NT2/D1 (cell line): ENCODE measurements at regions not wholly inside any gene's neighbourhood (a gene's known extent, or its start where the extent isn't known, plus 50 kb on each side); places are given as distances from the start of the nearest gene placed in this dataset.
"Not testable (repeated sequence)": the region's sequence is repeated elsewhere in the genome, so short reads cannot be mapped to it uniquely, and the experiment has no call there.

Source experiments
- DNase-seq: peaks from one replicate; pipeline ENCODE4 v3.0.0-alpha.2; 2011; ENCODE audit warnings: low read depth, low spot score
- H3K27me3 ChIP-seq: 2 replicates; pipeline ENCODE4 v1.6.0; 2011; ENCODE audit warnings: mild to moderate bottlenecking; ENCODE audit not compliant: insufficient read length, insufficient read depth
- H3K36me3 ChIP-seq: 2 replicates; pipeline ENCODE4 v1.6.1; 2011; ENCODE audit warnings: mild to moderate bottlenecking, low read length, mixed read lengths; ENCODE audit not compliant: insufficient read depth, insufficient read length
- H3K4me1 ChIP-seq: 2 replicates; pipeline ENCODE4 v1.5.1; 2011; ENCODE audit not compliant: insufficient read depth, insufficient read length
- H3K4me3 ChIP-seq: 2 replicates; pipeline ENCODE4 v1.5.1; 2011; ENCODE audit warnings: low read depth; ENCODE audit not compliant: insufficient read length
- H3K9ac ChIP-seq: 2 replicates; pipeline ENCODE4 v1.6.0; 2011; ENCODE audit warnings: low read depth; ENCODE audit not compliant: insufficient read length
- H3K9me3 ChIP-seq: 2 replicates; pipeline ENCODE4 v1.5.1; 2011; ENCODE audit warnings: mild to moderate bottlenecking, low read length; ENCODE audit not compliant: insufficient read depth
- SUZ12 ChIP-seq: IDR thresholded peaks from 2 replicates; pipeline ENCODE4 v1.6.1; 2011; ENCODE audit not compliant: insufficient read length, insufficient read depth; ENCODE audit errors: extremely low read depth
- YY1 ChIP-seq: IDR thresholded peaks from 2 replicates; pipeline ENCODE4 v1.6.1; 2011; ENCODE audit not compliant: insufficient read length, insufficient read depth
- ZNF274 ChIP-seq: IDR thresholded peaks from 2 replicates; pipeline ENCODE4 v1.6.1; 2011; ENCODE audit warnings: mild to moderate bottlenecking, low read depth, low read length

GRCh38 chrX:122122274-122122673, 1061.8 kb upstream of the GRIA3 start:
- no peaks in the 10 kb centered on the region for H3K27me3 ChIP-seq
- H3K9me3 ChIP-seq: no peaks in the 10 kb centered on the region
- H3K36me3 ChIP-seq: no peaks in the 10 kb centered on the region
- no peak for DNase-seq
- no peak overlapping the region for H3K4me3 ChIP-seq
- H3K9ac ChIP-seq: no peak overlapping the region
- H3K4me1 ChIP-seq: no peaks in the 10 kb centered on the region
- TF ChIP-seq YY1: no peak
- TF ChIP-seq ZNF274: no peak
- TF ChIP-seq SUZ12: no peak

DNA sequence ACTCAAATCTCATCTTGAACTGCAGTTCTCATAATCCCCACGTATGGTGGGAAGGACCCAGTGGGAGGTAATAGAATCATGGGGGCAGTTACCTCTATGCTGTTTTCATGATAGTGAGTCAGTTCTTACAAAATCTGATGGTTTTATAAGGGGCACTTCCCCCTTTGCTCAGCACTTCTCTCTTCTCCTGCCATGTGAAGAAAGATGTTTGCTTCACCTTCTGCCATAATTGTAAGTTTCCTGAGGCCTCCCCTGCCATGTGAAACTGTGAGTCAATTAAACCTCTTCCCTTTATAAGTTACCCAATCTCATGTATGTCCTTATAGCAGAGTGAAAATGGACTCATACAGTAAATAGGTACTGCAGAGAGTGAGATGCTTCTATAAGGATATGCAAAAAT, 1050.6 kb upstream of the GRIA3 start:
- Histone ChIP-seq H3K4me1 (no peaks in the 10 kb centered on the region), H3K9me3 (no peaks in the 10 kb centered on the region), H3K9ac (no peak overlapping the region)

GRCh38 chrX:122134291-122134690, 1049.8 kb upstream of the GRIA3 start:
- Histone ChIP-seq H3K27me3 (no peaks in the 10 kb centered on the region), H3K36me3 (no peaks in the 10 kb centered on the region), H3K9me3 (no peaks in the 10 kb centered on the region), H3K9ac (no peak overlapping the region), H3K4me3 (no peak overlapping the region), H3K4me1 (no peaks in the 10 kb centered on the region)
- DNase-seq: no peak
- TF ChIP-seq YY1: no peak
- TF ChIP-seq SUZ12: no peak
- no peak for TF ChIP-seq ZNF274

More for the DNA sequence above, 1050.6 kb upstream of the GRIA3 start:
- H3K27me3 ChIP-seq: no peaks in the 10 kb centered on the region
- H3K36me3 ChIP-seq: no peaks in the 10 kb centered on the region
- H3K4me3 ChIP-seq: no peak overlapping the region
- DNase-seq: no peak
- TF ChIP-seq ZNF274: no peak
- TF ChIP-seq YY1: no peak
- no peak for TF ChIP-seq SUZ12

DNA sequence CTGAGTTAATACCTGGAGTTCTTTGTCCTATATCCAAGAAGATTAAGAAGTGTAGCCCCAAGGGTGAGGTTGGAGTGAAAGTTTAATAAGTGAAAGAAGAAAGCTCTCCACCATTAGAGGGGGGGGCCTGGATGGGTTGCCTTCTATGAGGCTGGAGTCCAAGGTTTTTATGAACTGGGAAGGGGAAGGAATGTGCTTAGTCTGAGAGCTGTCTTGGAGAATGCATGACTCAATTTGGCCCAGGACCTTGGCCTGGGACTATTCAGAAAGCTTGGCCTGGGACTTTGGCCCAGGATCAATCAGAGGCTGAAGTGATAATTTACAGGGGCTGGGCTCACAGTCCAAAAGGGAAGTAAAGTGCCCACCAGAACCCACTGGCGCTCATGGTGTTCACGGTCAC, 1049.0 kb upstream of the GRIA3 start:
- H3K36me3 ChIP-seq: no peaks in the 10 kb centered on the region
- no peaks in the 10 kb centered on the region for H3K27me3 ChIP-seq
- no peak for DNase-seq
- no peaks in the 10 kb centered on the region for H3K4me1 ChIP-seq
- no peak overlapping the region for H3K9ac ChIP-seq
- H3K9me3 ChIP-seq: no peaks in the 10 kb centered on the region; the same call in 1 of the 2 replicates
- TF ChIP-seq SUZ12 (no peak), ZNF274 (no peak), YY1 (no peak)
- H3K4me3 ChIP-seq: no peak overlapping the region

GRCh38 chrX:122140219-122140618, 1043.9 kb upstream of the GRIA3 start:
- H3K9me3 ChIP-seq, H3K36me3 ChIP-seq, H3K4me3 ChIP-seq, DNase-seq, H3K9ac ChIP-seq, H3K4me1 ChIP-seq, H3K27me3 ChIP-seq: not testable (repeated sequence)

DNA sequence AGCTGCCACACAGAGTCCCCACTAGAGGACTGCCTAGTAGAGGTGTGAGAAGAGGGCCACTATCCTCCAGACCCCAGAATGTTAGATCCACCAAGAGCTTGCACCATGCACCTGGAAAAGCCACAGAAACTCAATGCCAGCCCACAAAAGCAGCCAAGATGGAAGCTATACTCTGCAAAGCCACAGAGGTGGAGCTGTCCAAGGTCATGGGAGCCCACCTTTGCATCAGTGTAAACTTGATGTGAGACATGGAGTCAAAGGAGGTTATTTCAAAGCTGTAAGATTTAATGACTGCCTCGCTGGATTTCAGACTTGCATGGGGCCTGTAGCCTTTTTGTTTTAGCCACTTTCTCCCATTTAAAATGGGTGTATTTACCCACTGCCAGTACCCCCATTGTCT, 1030.1 kb upstream of the GRIA3 start:
- H3K9ac ChIP-seq: no peak overlapping the region
- H3K27me3 ChIP-seq: no peaks in the 10 kb centered on the region
- no peak for DNase-seq
- H3K4me1 ChIP-seq: no peaks in the 10 kb centered on the region
- H3K9me3 ChIP-seq: no peaks in the 10 kb centered on the region
- no peak overlapping the region for H3K4me3 ChIP-seq
- no peaks in the 10 kb centered on the region for H3K36me3 ChIP-seq
- TF ChIP-seq SUZ12 (no peak), ZNF274 (no peak), YY1 (no peak)

- no peak overlapping the region for H3K9ac ChIP-seq
- no peaks in the 10 kb centered on the region for H3K27me3 ChIP-seq
- H3K36me3 ChIP-seq: no peaks in the 10 kb centered on the region
- DNase-seq: no peak
- no peaks in the 10 kb centered on the region for H3K4me1 ChIP-seq
- no peak overlapping the region for H3K4me3 ChIP-seq
- no peaks in the 10 kb centered on the region for H3K9me3 ChIP-seq
- TF ChIP-seq ZNF274 (no peak), YY1 (no peak), SUZ12 (no peak)
Observed at GRCh38 chrX:122168241-122168640, 1015.8 kb upstream of the GRIA3 start.

DNA sequence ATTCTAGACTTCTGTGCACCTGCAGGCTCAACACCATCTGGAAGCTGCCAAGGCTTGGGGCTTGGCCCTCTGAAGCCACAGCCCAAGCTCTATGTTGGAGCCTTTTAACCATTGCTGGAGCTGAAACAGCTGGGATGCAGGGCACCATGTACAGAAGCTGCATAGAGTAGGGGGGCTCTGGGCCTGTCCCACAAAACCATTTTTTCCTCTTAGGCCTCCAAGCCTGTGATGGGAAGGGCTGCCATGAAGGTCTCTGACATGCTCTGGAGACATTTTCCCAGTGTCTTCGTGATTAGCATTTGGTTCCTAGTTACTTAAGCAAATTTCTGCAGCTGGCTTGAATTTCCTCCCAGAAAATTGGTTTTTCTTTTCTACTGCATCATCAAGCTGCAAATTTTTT, 999.3 kb upstream of the GRIA3 start:
- H3K9me3 ChIP-seq: no peaks in the 10 kb centered on the region; the same call in 1 of the 2 replicates
- no peak for DNase-seq
- no peaks in the 10 kb centered on the region for H3K27me3 ChIP-seq
- TF ChIP-seq ZNF274: no peak
- no peak for TF ChIP-seq SUZ12
- no peak for TF ChIP-seq YY1
- no peak overlapping the region for H3K9ac ChIP-seq
- no peaks in the 10 kb centered on the region for H3K4me1 ChIP-seq
- H3K36me3 ChIP-seq: no peaks in the 10 kb centered on the region
- H3K4me3 ChIP-seq: no peak overlapping the region
